Cardiac fibroblast (primary cell): ENCODE measurements at regions not wholly inside any gene's neighbourhood (a gene's known extent, or its start where the extent isn't known, plus 50 kb on each side); places are given as distances from the start of the nearest gene placed in this dataset.

ENCODE experiments used
- DNase-seq, 2 donors: peaks; one replicate each; pipeline versions ENCODE4 v3.0.0 to v3.0.0-alpha.2; 2010; ENCODE audit warnings: low read depth in 2 of 2
- H3K4me3 ChIP-seq, 2 donors: replicated peaks in 1 of 2; 1 replicate in 1 of 2; 2 replicates in 1 of 2; pipeline ENCODE4 v1.5.1; 2011; ENCODE audit warnings: low read depth in 2 of 2, low read length in 2 of 2, mild to moderate bottlenecking in 2 of 2, moderate library complexity in 1 of 2
- TF ChIP-seq, protein P1 (sequence below): IDR thresholded peaks from one replicate; pipeline ENCODE4 v1.5.1; 2011; ENCODE audit warnings: low read depth, mild to moderate bottlenecking, low read length, inconsistent platforms

DNA sequence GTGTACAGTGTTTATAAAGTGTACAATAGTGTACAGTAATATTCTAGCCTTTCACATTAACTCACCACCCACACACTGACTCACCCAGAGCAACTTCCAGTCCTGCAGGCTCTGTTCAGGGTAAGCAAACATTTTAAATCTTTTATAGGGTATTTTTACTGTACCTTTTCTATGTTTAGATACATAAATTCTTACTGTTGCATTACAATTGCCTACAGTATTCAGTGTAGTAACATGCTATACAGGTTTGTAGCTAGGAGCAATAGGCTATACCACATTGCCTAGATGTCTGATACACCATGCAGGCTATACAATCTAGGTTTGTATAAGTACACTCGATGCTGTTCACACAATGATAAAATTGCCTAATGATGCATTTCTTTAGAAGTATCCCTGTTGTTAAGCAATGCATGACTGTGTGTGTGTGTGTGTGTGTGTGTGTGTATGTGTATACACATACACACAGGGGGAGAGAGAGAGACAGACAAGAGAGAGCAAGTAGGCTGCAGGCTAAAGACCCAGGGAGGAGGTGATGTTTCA lies 72.5 kb upstream of the PRR23C start:
- peak; percentile 18 to 38 for DNase-seq
- TF ChIP-seq, protein P1, sequence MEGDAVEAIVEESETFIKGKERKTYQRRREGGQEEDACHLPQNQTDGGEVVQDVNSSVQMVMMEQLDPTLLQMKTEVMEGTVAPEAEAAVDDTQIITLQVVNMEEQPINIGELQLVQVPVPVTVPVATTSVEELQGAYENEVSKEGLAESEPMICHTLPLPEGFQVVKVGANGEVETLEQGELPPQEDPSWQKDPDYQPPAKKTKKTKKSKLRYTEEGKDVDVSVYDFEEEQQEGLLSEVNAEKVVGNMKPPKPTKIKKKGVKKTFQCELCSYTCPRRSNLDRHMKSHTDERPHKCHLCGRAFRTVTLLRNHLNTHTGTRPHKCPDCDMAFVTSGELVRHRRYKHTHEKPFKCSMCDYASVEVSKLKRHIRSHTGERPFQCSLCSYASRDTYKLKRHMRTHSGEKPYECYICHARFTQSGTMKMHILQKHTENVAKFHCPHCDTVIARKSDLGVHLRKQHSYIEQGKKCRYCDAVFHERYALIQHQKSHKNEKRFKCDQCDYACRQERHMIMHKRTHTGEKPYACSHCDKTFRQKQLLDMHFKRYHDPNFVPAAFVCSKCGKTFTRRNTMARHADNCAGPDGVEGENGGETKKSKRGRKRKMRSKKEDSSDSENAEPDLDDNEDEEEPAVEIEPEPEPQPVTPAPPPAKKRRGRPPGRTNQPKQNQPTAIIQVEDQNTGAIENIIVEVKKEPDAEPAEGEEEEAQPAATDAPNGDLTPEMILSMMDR, result no peak
- no peak overlapping the region for H3K4me3 ChIP-seq

DNA sequence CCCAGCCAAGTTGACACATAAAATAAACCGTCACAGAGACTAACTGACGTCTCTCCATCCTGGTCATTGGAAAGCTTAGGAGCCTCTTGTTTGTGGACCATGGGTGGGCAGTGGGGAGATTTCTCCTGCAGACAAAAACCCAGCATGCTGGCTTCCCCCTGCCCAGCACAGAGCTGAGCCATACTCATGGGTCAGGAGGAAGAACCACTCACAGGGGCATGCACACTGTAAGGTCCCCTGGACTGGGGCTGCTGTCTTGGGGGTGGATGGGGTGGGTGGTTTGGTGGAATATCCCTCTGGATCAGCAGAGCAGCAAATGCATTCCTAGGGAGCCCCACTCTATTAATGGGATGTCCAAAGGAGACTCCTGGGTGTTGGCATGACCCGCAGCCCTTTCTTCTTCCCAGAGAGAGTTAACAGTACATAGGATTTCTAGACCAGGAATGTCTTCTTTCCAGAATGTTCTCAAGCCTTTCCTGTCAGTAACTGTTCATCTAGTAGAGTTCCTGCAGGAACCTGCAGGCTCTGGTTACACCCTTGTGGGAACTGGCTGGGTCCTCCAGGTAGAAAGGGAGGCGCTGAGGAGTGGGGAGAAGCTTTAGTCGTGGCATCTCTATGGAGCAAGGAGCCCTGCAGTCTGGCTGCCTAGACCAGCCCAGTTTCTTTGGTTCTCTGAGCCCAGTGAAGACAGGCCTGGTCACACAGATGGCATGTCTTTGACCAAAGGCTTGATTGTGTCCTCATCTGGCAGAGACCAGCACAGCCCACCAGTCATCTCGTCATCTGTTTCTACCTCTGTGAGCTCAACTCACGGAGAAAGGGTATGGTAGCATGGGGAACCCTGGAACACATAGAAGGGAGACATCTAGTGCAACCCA lies 73.4 kb upstream of the PRR23C start:
- H3K4me3 ChIP-seq, result no peak overlapping the region
- TF ChIP-seq, protein P1, result no peak
- DNase-seq, result no peak

DNA sequence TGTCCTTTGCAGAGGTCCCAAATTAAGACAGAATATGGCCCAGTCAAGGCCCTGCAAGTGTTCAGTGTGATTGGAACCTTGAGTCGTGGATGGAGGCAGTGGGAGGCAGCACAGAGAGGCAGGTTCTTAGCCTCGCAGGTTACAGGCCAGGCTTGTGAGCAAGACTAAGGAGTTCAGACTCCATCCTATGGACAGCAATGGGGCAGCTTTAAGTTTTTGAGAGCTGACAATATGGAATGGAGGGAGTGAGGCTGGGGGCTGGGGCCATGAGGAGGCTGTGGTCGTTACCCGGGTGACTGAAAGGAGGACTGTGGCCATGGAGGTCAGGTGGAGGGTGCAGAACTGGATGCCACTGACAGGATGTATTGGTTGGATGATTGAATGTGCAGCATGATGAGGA lies 74.1 kb upstream of the PRR23C start:
- TF ChIP-seq, protein P1, result no peak
- no peak for DNase-seq
- H3K4me3 ChIP-seq, result no peak overlapping the region

DNA sequence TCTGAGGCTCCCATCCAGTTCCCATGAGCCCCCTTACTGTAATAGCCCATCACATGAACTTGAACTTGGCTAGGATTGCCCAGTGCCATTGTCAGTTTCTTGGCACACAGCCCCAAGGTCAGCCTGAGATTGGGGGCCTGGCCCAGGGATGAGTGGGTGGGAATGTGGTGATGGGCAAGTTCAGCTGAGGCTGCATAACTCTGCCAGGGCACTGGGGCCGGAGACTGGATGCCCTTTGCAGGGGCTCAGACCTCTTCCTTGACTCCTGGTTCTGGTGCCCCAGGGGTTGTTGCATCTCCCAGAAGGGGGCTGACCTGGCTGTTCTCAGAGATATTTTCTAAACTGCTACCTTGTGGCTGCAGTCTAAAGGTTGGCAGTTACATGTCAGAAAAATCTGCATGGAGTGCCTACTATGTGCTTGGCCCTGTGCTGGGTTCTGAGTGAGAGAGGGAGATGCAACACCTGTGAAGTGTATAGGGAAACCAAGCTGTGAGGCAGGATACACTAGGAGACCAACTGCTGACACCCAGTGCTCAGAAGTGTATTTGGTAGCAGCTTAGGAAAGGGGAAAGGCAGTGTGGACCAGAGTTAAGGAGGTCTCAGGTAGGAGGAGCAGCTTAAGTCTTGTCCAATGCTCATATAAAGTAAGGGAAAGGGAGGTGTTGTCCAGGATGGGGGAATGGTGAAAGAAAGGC lies 74.8 kb upstream of the PRR23C start:
- DNase-seq, result no peak
- TF ChIP-seq, protein P1, result no peak
- no peak overlapping the region for H3K4me3 ChIP-seq

DNA sequence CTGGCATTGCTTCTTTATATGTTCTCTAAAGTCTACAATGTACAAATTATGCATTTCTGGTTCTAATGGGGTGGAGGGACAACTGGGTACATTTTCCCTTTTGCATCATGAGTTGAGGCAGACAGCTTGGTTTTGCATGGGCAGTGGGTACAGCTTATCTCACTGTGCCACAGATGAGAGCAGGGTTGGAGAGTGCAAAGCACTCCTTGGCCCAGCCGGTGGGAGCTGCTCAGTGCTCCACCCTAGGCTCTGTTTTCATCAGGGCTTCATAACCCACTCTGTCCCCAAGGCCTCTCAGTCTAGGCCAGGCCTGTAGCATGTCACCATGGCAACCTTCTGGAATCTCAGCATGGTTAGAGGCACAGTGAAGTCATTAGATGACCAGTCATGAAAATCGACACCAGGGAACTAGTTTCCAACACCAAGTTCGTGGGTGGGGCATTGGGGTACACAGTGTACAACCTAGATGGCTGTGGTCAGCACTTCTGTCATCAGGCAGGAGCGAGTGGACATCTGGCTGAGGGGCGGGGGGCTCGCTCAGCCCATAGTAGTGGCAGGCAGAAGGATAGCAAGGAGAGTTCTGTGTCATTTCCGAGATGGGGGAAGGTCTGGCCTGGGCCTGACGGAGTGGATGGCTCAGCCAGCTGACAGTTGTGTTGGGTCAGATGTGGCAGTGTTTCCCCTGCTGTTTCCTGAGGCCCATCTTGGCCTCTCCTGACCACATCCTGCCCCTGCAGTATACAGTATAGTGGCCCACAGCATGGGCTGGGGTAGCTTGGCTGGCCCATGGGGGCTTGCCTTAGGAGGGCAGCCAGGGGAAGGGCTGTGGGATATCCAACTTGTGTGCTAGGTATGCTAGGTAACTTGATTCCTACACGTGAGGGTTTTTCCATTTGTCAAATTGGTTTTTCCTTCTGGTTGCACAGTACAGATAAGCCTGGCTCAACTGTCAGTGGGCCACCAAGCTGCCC lies 75.7 kb upstream of the PRR23C start:
- DNase-seq, result peak; percentile 72 to 80
- TF ChIP-seq, protein P1, result no peak
- H3K4me3 ChIP-seq, result no peak overlapping the region

DNA sequence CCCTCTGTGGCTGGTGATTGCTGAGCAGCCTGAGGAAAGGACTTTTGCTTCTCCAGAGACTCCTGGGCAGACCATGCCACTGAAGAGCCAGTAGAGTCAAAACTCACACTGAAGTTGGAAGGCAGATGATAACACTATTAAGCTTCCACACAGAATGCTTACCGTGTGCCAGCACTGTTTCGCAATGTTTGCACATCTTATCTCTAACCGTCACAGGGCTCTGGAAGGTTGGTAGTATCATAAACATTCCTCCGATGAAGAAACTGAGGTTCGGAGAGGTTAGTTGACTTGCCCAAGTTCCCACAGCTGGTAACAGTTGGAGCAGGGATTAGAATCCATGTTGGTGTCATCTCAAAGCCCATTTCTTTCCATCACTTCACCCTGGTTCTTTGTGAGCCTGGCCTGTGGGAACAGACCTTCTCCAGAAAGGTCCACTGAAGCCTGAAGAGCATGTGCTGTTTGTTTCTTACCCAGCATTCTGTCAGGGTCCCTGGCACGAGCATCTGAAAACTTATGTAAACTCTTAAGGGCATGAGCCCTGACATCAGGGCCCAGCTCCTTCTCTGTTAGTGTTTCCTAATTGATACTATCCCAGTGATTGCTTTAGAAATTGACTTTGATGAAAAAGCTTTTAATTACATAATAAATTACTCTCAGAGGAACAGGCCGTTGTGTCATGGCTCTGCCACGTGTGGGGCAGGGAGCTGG lies 77.0 kb upstream of the PRR23C start:
- TF ChIP-seq, protein P1, result no peak
- peak in 1 of 2 donors; percentile 64 for DNase-seq
- H3K4me3 ChIP-seq, result no peak overlapping the region
